Suprapubic skin (tissue), 3 donors: ENCODE measurements at regions not wholly inside any gene's neighbourhood (a gene's known extent, or its start where the extent isn't known, plus 50 kb on each side); places are given as distances from the start of the nearest gene placed in this dataset.

Experiments
- EP300 ChIP-seq: sonication (generic); formaldehyde crosslinking; IDR thresholded peaks from one replicate; pipeline ENCODE4 v1.6.1; 2017; ENCODE audit warnings: antibody characterized with exemption
- POLR2A ChIP-seq, 2 donors: fragments of 450-650 bp; IDR thresholded peaks; one replicate each; pipeline ENCODE4 v1.6.1; 2017; ENCODE audit warnings: antibody characterized with exemption in 2 of 2, mild to moderate bottlenecking in 2 of 2, moderate library complexity in 2 of 2
- TF ChIP-seq, protein P1 (sequence below), 2 donors: fragments of 200-600 bp in 1 of 2; fragments of 450-650 bp in 1 of 2; sonication (generic) in 1 of 2; IDR thresholded peaks; one replicate each; pipeline ENCODE4 v1.5.1; 2016 to 2019; ENCODE audit warnings: antibody characterized with exemption in 2 of 2, mild to moderate bottlenecking in 1 of 2, moderate library complexity in 1 of 2

DNA sequence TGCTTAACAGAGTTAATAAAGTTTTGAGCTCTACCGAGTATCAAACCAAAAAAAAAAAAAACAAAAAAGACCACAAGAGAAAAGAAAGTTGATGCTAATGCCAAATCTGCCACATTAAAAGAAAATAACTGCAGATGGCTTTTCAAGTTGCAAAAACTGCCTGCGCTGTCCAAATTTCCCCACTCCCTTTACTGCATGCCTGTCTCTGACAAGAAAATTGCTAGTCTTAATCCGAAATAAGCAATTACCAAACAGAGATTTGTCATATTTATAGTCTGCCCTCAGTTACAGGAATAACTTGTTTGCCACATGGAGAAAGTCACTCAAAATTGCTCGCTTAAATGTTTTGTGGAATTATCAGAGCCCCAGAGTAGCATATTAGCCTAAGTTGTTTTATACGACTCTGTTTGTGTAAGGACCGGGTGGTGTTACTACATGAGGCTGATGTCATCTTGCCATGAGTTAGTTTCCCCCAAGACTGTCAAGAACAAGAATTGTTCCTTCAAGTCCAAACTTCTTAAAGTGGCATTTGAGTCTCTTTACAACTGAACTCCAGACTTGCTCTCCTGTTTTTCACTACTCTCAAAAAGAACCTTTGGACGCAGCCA is 160.9 kb downstream of the CEP120 start:
- TF ChIP-seq, protein P1, sequence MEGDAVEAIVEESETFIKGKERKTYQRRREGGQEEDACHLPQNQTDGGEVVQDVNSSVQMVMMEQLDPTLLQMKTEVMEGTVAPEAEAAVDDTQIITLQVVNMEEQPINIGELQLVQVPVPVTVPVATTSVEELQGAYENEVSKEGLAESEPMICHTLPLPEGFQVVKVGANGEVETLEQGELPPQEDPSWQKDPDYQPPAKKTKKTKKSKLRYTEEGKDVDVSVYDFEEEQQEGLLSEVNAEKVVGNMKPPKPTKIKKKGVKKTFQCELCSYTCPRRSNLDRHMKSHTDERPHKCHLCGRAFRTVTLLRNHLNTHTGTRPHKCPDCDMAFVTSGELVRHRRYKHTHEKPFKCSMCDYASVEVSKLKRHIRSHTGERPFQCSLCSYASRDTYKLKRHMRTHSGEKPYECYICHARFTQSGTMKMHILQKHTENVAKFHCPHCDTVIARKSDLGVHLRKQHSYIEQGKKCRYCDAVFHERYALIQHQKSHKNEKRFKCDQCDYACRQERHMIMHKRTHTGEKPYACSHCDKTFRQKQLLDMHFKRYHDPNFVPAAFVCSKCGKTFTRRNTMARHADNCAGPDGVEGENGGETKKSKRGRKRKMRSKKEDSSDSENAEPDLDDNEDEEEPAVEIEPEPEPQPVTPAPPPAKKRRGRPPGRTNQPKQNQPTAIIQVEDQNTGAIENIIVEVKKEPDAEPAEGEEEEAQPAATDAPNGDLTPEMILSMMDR (IDR thresholded peaks at IDR 0.05): no peak
- TF ChIP-seq POLR2A (IDR thresholded peaks at IDR 0.05): no peak
- no peak for TF ChIP-seq EP300
